Tibial artery (tissue), 4 donors: ENCODE measurements at regions not wholly inside any gene's neighbourhood (a gene's known extent, or its start where the extent isn't known, plus 50 kb on each side); places are given as distances from the start of the nearest gene placed in this dataset.

Experiments
- DNase-seq, 2 donors: peaks; one replicate each; pipeline ENCODE4 v3.0.0-alpha.2; 2019
- H3K27ac ChIP-seq, 2 donors: fragments of 200-600 bp; sonication (generic) in 1 of 2; 1 replicate in 1 of 2; 2 replicates in 1 of 2; pipeline ENCODE4 v1.5.1; 2018 to 2019; ENCODE audit warnings: mild to moderate bottlenecking in 1 of 2
- H3K27me3 ChIP-seq, 2 donors: fragments of 200-600 bp; sonication (generic) in 1 of 2; one replicate each; pipeline versions ENCODE4 v1.5.1 to v1.6.0; 2016 to 2019
- H3K36me3 ChIP-seq, 3 donors: fragments of 200-600 bp; sonication (generic) in 2 of 3; one replicate each; pipeline ENCODE4 v1.5.1; 2016 to 2019; ENCODE audit warnings: mild to moderate bottlenecking in 2 of 3
- H3K4me1 ChIP-seq, 4 donors: fragments of 200-600 bp; sonication (generic) in 2 of 4; 1 replicate in 3 of 4; 2 replicates in 1 of 4; pipeline ENCODE4 v1.5.1; 2016 to 2019
- H3K4me3 ChIP-seq, 2 donors: fragments of 200-600 bp; sonication (generic) in 1 of 2; 1 replicate in 1 of 2; 2 replicates in 1 of 2; pipeline ENCODE4 v1.5.1; 2018 to 2019; ENCODE audit warnings: mild to moderate bottlenecking in 2 of 2
- H3K9me3 ChIP-seq, 3 donors: fragments of 200-600 bp; sonication (generic) in 1 of 3; one replicate each; pipeline ENCODE4 v1.5.1; 2016 to 2019
- intact Hi-C: fragments of 100-400 bp; cut with DNase I; formaldehyde crosslinking; loops from one replicate; pipeline ENCODE4 v1.15.0; 2023; ENCODE audit warnings: low total_unique reads
- TF ChIP-seq, protein P1 (sequence below), 2 experiments: fragments of 200-600 bp in 1 of 2; fragments of 450-650 bp in 1 of 2; IDR thresholded peaks; one replicate each; pipeline ENCODE4 v1.5.1; 2017 to 2019; ENCODE audit warnings: antibody characterized with exemption in 2 of 2, mild to moderate bottlenecking in 1 of 2, moderate library complexity in 1 of 2

DNA sequence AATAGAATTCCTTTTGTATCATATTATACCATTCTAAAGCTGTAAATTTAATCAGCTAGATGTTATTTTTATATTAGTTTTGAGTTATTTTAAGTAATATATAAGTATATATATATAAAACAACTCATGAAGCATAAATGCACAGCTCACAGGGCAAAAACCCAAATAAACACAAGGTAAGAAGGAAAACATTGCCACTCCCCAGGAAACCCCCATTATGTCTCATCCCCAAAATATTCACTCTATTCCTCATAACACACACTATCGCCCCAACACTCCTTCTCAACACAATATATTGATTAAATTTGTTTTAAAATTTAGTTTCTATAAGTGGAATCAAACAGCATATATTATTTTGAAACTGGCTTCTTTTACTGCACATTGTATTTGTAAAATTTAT is 98.6 kb upstream of the FAM83B start:
- H3K4me3 ChIP-seq = no peak overlapping the region
- no peak for DNase-seq
- H3K4me1 ChIP-seq = no peaks in the 10 kb centered on the region
- H3K27ac ChIP-seq = no peak overlapping the region
- no peaks in the 10 kb centered on the region for H3K36me3 ChIP-seq
- peaks cover 4 to 17% (median 7%) of the 10 kb centered on the region in 3 donors for H3K9me3 ChIP-seq
- no peaks in the 10 kb centered on the region for H3K27me3 ChIP-seq
- TF ChIP-seq, protein P1, sequence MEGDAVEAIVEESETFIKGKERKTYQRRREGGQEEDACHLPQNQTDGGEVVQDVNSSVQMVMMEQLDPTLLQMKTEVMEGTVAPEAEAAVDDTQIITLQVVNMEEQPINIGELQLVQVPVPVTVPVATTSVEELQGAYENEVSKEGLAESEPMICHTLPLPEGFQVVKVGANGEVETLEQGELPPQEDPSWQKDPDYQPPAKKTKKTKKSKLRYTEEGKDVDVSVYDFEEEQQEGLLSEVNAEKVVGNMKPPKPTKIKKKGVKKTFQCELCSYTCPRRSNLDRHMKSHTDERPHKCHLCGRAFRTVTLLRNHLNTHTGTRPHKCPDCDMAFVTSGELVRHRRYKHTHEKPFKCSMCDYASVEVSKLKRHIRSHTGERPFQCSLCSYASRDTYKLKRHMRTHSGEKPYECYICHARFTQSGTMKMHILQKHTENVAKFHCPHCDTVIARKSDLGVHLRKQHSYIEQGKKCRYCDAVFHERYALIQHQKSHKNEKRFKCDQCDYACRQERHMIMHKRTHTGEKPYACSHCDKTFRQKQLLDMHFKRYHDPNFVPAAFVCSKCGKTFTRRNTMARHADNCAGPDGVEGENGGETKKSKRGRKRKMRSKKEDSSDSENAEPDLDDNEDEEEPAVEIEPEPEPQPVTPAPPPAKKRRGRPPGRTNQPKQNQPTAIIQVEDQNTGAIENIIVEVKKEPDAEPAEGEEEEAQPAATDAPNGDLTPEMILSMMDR (IDR thresholded peaks at IDR 0.05) = no peak
- intact Hi-C loops = no loop called here

GRCh38 chr6:54754406-54754805 is 92.2 kb upstream of the FAM83B start:
- no peaks in the 10 kb centered on the region for H3K4me1 ChIP-seq
- intact Hi-C loops = no loop called here
- no peaks in the 10 kb centered on the region for H3K9me3 ChIP-seq
- no peaks in the 10 kb centered on the region for H3K36me3 ChIP-seq
- TF ChIP-seq, protein P1 (IDR thresholded peaks at IDR 0.05) = no peak
- no peak overlapping the region for H3K4me3 ChIP-seq
- no peak overlapping the region for H3K27ac ChIP-seq
- no peaks in the 10 kb centered on the region for H3K27me3 ChIP-seq
- no peak for DNase-seq

DNA sequence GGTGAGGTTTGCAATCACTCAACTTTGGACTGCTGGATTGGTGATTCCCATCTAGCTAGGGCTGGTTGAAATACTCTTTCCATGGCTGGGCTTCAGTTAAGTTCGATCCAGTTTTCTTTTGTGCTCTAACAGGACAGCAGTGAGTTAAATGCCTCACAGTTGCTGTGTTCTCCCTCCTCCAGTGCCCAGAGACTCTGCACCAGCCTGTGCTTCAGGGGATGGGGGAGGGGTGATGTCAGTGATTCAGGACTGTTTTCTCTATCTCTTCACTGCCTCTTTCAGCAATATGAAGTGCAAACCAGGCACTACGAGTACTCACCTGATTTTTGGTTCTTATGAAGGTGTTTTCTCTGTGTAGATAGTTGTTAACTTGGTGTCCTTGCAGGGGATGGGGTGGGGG is 88.2 kb upstream of the FAM83B start:
- no peak overlapping the region for H3K4me3 ChIP-seq
- H3K27me3 ChIP-seq = no peaks in the 10 kb centered on the region
- no peaks in the 10 kb centered on the region for H3K4me1 ChIP-seq
- no peaks in the 10 kb centered on the region for H3K36me3 ChIP-seq
- TF ChIP-seq, protein P1 (IDR thresholded peaks at IDR 0.05) = no peak
- no peak overlapping the region for H3K27ac ChIP-seq
- intact Hi-C loops = no loop called here
- DNase-seq = no peak
- H3K9me3 ChIP-seq = no peaks in the 10 kb centered on the region

GRCh38 chr6:54768494-54768893 is 78.1 kb upstream of the FAM83B start:
- no peaks in the 10 kb centered on the region for H3K4me1 ChIP-seq
- no peak for DNase-seq
- intact Hi-C loops = no loop called here
- H3K4me3 ChIP-seq = no peak overlapping the region
- H3K36me3 ChIP-seq = no peaks in the 10 kb centered on the region
- no peaks in the 10 kb centered on the region for H3K9me3 ChIP-seq
- TF ChIP-seq, protein P1 (IDR thresholded peaks at IDR 0.05) = no peak
- no peak overlapping the region for H3K27ac ChIP-seq
- H3K27me3 ChIP-seq = no peaks in the 10 kb centered on the region

DNA sequence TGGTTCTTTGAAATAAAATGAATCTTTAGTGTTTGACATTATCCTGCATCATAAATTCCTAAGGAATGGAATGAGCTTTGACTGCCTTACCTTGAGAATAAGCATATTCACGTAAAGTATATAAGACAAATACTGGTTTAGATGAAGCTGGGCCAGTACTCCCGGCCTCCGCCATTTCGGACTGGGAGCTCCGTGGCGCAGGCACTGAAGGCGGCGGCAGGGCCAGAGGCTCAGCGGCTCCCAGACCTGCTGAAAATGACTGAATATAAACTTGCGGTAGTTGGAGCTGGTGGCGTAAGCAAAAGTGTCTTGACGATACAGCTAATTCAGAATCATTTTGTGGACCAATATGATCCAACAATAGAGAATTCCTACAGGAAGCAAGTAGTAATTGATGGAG is 76.2 kb upstream of the FAM83B start:
- no peaks in the 10 kb centered on the region for H3K27me3 ChIP-seq
- H3K9me3 ChIP-seq = no peaks in the 10 kb centered on the region
- no peaks in the 10 kb centered on the region for H3K36me3 ChIP-seq
- TF ChIP-seq, protein P1 (IDR thresholded peaks at IDR 0.05) = no peak
- no peak overlapping the region for H3K4me3 ChIP-seq
- no peak overlapping the region for H3K27ac ChIP-seq
- intact Hi-C loops = no loop called here
- DNase-seq = no peak
- H3K4me1 ChIP-seq = no peaks in the 10 kb centered on the region

- intact Hi-C loops = no loop called here
Observed at GRCh38 chr6:54771968-54772367, 74.6 kb upstream of the FAM83B start.

More at GRCh38 chr6:54771968-54772367, 74.6 kb upstream of the FAM83B start:
- H3K27me3 ChIP-seq = no peaks in the 10 kb centered on the region
- H3K36me3 ChIP-seq = no peaks in the 10 kb centered on the region
- H3K4me3 ChIP-seq = no peak overlapping the region
- DNase-seq = no peak
- H3K4me1 ChIP-seq = no peaks in the 10 kb centered on the region
- H3K9me3 ChIP-seq = no peaks in the 10 kb centered on the region
- TF ChIP-seq, protein P1 (IDR thresholded peaks at IDR 0.05) = no peak
- H3K27ac ChIP-seq = no peak overlapping the region
